Duodenal mucosa (tissue), 2 donors: ENCODE measurements at regions not wholly inside any gene's neighbourhood (a gene's known extent, or its start where the extent isn't known, plus 50 kb on each side); places are given as distances from the start of the nearest gene placed in this dataset.

Experiments
- H3K27ac ChIP-seq: one replicate; pipeline ENCODE4 v1.7.0; 2013; ENCODE audit warnings: low read depth, low read length
- H3K27me3 ChIP-seq, 2 donors: one replicate each; pipeline ENCODE4 v1.7.0; 2013; ENCODE audit warnings: low read length in 2 of 2, control low read depth in 1 of 2; ENCODE audit not compliant: insufficient read depth in 2 of 2, control insufficient read depth in 1 of 2
- H3K36me3 ChIP-seq, 2 donors: one replicate each; pipeline ENCODE4 v1.7.0; 2013; ENCODE audit warnings: low read length in 2 of 2, control low read depth in 1 of 2; ENCODE audit not compliant: insufficient read depth in 2 of 2, control insufficient read depth in 1 of 2
- H3K4me1 ChIP-seq, 2 donors: one replicate each; pipeline ENCODE4 v1.7.0; 2013; ENCODE audit warnings: low read length in 2 of 2, control low read depth in 1 of 2; ENCODE audit not compliant: insufficient read depth in 2 of 2, control insufficient read depth in 1 of 2
- H3K4me3 ChIP-seq, 2 donors: one replicate each; pipeline ENCODE4 v1.7.0; 2013; ENCODE audit warnings: low read length in 2 of 2, low read depth in 1 of 2
- H3K9ac ChIP-seq, 2 donors: one replicate each; pipeline ENCODE4 v1.7.0; 2013; ENCODE audit warnings: low read length in 2 of 2, low read depth in 1 of 2
- H3K9me3 ChIP-seq, 2 donors: one replicate each; pipeline ENCODE4 v1.7.0; 2013; ENCODE audit warnings: low read length in 2 of 2, control low read depth in 1 of 2; ENCODE audit not compliant: control insufficient read depth in 1 of 2

DNA sequence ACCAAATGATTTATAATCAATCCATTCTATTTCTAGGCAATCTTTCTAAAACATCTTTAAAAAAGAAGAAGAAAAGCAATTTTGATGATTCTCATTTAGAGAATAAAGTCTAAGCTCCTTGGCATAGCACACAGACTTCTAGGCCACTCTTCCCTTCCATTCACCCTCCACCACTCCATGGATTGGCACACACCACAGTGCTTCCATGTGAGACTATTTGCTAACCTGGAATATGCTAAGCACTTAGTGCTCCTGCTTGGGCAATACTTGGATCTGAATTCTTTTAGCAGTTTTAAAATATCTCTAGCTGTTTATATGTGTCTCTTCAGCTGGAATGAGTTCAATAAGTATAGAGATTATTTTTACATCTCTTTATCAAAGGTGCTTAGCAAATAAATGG is 177.6 kb upstream of the FBXL7 start:
- Histone ChIP-seq H3K9me3 (peaks cover 0 to 5% of the 10 kb centered on the region in 2 donors), H3K27ac (no peak overlapping the region), H3K4me1 (no peaks in the 10 kb centered on the region), H3K36me3 (no peaks in the 10 kb centered on the region), H3K27me3 (no peaks in the 10 kb centered on the region), H3K9ac (no peak overlapping the region), H3K4me3 (no peak overlapping the region)

DNA sequence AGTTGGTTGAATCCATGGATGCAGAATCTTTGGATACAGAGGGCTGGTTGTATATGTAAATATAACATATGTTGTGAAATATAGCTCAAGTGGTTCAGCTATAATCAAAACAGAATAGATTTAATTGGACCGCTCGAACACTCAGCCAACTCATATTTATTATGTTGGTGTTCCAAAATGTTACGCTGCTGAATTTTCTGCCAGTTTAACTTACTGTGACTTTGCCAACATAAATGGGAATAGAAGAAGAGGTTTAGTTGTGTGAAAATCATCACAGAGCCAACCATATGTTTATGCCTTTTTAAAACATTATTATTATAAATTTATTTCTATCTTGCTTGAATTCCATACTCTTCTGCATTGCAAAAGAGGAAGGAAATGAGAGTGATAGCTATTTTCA is 178.2 kb upstream of the FBXL7 start:
- H3K4me3 ChIP-seq, result no peak overlapping the region
- H3K27me3 ChIP-seq, result no peaks in the 10 kb centered on the region
- peaks cover 0 to 5% of the 10 kb centered on the region in 2 donors for H3K9me3 ChIP-seq
- no peaks in the 10 kb centered on the region for H3K4me1 ChIP-seq
- no peaks in the 10 kb centered on the region for H3K36me3 ChIP-seq
- H3K27ac ChIP-seq, result no peak overlapping the region
- no peak overlapping the region for H3K9ac ChIP-seq

DNA sequence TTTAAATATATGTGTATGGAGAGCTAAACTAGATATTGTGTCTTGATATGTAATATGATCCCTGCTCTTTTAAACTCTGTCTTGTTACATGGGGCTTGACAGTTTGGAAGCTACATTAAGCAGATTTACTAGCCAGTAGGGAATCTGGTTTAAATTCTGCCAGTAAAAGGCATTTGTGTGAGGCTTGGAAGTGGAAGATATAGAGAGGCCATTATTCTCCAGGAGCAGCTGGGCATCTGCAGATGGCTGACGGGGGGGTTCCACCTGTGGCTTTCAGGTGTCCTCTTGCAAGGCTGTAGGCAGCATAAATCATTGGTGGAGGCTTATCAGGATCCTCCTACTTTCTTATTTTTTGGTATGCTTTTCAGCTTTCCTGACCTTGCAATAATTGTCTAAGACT is 179.1 kb upstream of the FBXL7 start:
- H3K4me1 ChIP-seq, result no peaks in the 10 kb centered on the region
- no peaks in the 10 kb centered on the region for H3K27me3 ChIP-seq
- no peaks in the 10 kb centered on the region for H3K36me3 ChIP-seq
- H3K4me3 ChIP-seq, result no peak overlapping the region
- H3K27ac ChIP-seq, result no peak overlapping the region
- no peak overlapping the region for H3K9ac ChIP-seq
- H3K9me3 ChIP-seq, result no peaks in the 10 kb centered on the region

DNA sequence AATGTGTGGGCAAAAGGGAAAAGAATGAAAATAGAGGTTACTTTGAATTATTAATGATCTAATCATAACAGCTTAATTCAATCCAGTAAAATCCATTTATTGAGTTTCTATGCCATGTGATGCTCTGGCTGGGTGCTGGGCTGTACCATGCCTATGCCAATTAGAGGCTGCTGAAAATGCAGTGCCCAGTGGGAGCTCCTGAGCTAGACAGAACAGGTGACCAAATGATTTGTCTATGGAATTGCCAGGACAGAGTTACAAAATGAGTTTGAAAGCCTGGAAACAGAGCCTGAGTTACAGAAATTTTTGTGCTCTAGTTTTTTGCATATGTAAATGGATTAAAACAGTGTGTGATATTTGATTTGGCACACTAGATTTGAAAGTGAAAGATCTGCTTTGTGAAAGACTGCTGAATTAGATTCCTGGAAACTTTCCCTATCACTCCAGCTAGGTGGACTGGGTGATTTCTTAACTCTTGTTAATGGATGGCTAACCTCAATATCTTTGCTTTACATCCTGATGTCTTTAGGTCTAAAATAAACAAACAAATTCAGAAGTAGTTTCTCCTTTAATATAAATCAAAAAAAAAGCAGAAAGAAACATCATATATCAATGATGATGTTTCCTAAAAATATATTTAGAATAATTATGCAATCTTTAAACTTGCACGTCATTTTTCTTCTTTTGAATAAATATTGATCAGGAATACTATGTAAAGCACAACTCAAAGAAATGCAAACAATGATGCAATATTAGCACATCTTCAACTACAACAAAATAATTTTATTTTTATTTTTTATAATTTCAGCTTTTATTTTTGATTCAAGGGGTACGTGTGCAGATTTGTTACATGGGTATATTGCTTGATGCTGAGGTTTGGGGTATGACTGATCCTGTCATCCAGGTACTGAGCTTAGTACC is 194.8 kb upstream of the FBXL7 start:
- Histone ChIP-seq H3K36me3 (no peaks in the 10 kb centered on the region), H3K9me3 (no peaks in the 10 kb centered on the region), H3K27me3 (no peaks in the 10 kb centered on the region), H3K4me1 (no peaks in the 10 kb centered on the region), H3K9ac (no peak overlapping the region), H3K27ac (no peak overlapping the region), H3K4me3 (no peak overlapping the region)

DNA sequence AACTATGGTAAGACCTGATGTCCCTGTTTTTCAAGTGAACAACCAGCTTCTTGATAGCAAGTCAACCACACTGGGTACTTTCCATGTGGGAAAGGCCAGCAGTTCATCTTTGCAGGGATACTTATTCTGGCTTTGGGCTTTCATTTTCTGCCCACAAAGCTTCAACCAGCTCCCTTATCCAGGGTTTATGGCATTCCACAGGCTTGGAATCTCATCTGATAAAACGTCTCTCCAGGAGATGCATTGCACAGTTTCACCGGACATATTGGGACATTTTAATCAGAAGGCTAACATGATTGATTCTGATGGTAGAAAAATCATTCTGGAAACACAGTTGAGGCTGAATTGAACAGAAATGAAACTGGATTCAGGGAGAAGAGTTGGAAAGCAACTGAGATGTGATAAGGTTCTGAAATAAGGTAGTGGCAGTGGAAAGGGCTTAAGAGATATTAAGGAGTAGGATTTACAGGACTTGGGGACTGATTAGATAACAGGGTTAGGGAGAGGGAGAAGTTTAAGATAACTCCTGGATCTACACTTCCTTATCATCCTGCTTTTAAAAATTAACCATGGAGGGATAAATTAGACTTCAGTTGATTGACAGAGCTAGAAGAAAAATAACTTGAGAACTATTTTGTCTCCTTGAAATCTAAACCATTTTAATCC is 195.8 kb upstream of the FBXL7 start:
- Histone ChIP-seq H3K4me3 (no peak overlapping the region), H3K4me1 (no peaks in the 10 kb centered on the region), H3K27me3 (no peaks in the 10 kb centered on the region), H3K9ac (no peak overlapping the region), H3K9me3 (no peaks in the 10 kb centered on the region), H3K36me3 (no peaks in the 10 kb centered on the region), H3K27ac (no peak overlapping the region)

DNA sequence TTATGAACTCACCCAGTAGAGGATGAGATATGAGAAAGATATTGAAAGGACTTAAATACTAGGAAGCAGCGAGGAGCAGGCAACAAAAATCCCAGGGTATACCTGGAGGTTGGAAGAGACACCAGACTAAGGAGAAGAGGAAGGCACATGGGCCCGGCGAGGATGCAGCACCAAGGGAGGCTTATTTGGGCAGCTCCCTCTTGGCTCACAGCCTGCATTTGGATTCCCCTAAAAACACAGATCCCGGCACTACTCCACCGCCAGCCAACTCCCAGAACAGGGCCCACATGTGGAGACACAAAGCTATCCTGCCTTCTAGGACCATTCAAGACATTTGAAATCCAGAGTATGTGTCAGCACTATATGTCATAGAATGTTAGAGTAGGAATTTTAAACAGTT is 199.8 kb upstream of the FBXL7 start:
- Histone ChIP-seq H3K36me3 (no peaks in the 10 kb centered on the region), H3K4me1 (no peaks in the 10 kb centered on the region), H3K4me3 (no peak overlapping the region), H3K9ac (no peak overlapping the region), H3K27ac (no peak overlapping the region), H3K9me3 (no peaks in the 10 kb centered on the region), H3K27me3 (no peaks in the 10 kb centered on the region)

DNA sequence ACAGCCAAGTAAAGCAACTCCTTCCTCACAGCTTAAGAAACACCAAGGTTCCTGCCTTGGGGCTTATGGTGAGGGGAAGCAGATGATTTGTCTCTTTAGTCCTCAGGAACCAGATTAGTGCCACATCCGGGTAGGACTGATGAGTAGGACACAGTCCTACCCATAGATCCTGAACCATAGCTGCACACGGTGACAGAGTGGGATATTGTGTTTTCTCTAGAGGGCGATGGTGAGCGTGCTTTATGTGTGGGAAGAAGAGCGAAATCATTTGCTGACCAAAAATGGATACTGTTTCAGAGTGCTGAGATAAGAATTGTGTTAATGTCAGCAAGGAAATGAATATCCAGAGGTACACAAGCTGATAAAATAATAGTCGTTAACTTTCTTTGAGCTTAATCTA is 209.0 kb upstream of the FBXL7 start:
- Histone ChIP-seq H3K36me3 (no peaks in the 10 kb centered on the region), H3K4me1 (no peaks in the 10 kb centered on the region), H3K4me3 (no peak overlapping the region), H3K27me3 (no peaks in the 10 kb centered on the region), H3K27ac (no peak overlapping the region), H3K9me3 (peaks cover 0 to 10% of the 10 kb centered on the region in 2 donors), H3K9ac (no peak overlapping the region)

DNA sequence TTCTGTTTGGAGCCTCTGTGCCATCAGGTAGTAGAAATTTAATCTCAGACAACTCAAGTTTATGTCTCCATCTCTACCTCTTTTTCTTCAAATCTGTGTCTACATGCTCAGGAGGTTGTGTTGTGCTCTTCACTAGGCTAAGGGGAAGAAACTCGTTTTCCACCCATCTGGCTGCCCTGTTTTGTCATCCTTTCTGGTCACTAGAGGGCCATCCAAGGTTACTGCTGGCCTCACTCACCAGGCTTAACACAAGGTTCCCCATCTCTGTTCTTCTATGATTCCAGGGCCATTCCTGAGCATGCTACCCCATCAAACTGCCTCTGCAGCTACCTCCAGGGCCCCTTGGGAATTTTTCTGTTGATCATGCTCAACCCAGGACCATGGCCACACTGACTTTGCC is 213.3 kb upstream of the FBXL7 start:
- Histone ChIP-seq H3K27ac (no peak overlapping the region), H3K9ac (no peak overlapping the region), H3K4me1 (no peaks in the 10 kb centered on the region), H3K36me3 (no peaks in the 10 kb centered on the region), H3K9me3 (peaks cover 2 to 9% of the 10 kb centered on the region in 2 donors), H3K27me3 (no peaks in the 10 kb centered on the region), H3K4me3 (no peak overlapping the region)

DNA sequence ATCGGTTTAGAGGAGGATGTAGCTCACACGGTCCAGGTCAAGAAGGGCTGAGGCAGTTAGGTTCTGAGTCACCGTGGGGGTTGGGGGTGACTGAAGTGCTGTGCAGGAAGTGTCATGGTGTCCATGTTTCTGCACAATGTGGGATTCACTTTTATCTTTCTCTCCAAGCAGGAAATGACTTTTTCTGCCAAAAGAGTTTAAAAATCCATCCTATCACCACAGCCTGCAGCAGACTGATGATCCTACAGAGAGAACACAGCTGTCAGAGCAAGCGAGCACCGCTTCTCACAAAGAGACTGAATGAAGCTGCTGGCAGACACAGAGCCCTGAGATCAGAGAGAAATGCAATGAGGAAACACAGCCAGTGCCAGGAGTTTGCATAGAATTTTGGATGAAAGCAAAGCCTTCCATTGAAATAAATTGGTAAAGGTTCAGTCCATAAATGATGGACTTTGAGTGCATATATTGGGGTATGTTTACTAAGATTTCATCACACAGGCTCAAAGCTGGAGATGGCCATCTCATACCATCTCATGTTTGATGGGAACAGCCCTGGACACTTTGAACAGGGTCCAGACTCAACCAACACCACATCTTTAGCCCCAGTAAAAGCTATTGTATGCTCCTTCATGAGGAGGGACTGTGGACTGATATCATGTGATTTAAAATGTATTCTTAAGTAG is 213.9 kb upstream of the FBXL7 start:
- H3K27me3 ChIP-seq, result no peaks in the 10 kb centered on the region
- no peaks in the 10 kb centered on the region for H3K36me3 ChIP-seq
- no peaks in the 10 kb centered on the region for H3K4me1 ChIP-seq
- no peak overlapping the region for H3K9ac ChIP-seq
- peaks cover 2 to 3% of the 10 kb centered on the region in 2 donors for H3K9me3 ChIP-seq
- no peak overlapping the region for H3K4me3 ChIP-seq
- no peak overlapping the region for H3K27ac ChIP-seq

DNA sequence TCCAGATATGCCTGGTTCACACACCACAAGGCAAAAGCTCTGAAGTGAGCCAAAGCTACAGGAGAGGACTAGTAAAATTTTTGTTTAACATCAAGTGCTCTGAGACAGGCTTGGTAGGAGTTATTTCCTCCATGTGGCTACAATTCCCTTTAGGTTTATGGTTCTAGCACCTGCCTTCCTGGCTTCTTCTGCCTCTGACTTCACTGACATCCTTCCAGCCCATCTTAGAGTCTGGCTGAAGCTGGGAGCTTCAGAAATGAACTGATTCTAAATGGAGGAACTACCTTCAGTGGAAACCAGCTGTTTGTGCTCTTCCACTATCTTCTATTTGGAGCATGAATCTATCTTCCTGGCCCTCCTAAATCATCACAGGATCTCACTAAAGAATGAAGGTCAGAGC is 215.3 kb upstream of the FBXL7 start:
- no peak overlapping the region for H3K27ac ChIP-seq
- no peak overlapping the region for H3K4me3 ChIP-seq
- no peaks in the 10 kb centered on the region for H3K36me3 ChIP-seq
- no peaks in the 10 kb centered on the region for H3K4me1 ChIP-seq
- no peak overlapping the region for H3K9ac ChIP-seq
- no peaks in the 10 kb centered on the region for H3K27me3 ChIP-seq
- peaks cover 2% of the 10 kb centered on the region in 2 donors for H3K9me3 ChIP-seq
